Activated B cell treated with CpG ODN at 0.5 μM for 24 hours (primary cell): ENCODE measurements at regions not wholly inside any gene's neighbourhood (a gene's known extent, or its start where the extent isn't known, plus 50 kb on each side); places are given as distances from the start of the nearest gene placed in this dataset.

Experiments used
- ATAC-seq: fragments of 200-7000 bp; cut with Tn5 transposase; one replicate; pipeline ENCODE4 v1.10.0; 2021; ENCODE audit warnings: low read depth, mild to moderate bottlenecking, moderate library complexity
- CTCF ChIA-PET: fragments of 350-600 bp; sonication (Branson Sonifier 250); formaldehyde crosslinking; loops from one replicate; lab custom pipeline; 2021; ENCODE audit warnings: antibody characterized with exemption; lab: Charles Lee
- POLR2A ChIA-PET: fragments of 350-600 bp; sonication (Branson Sonifier 250); formaldehyde crosslinking; loops from one replicate; lab custom pipeline; 2021; ENCODE audit warnings: antibody characterized with exemption; lab: Charles Lee
- DNase-seq: peaks from one replicate; pipeline ENCODE4 v3.0.0; 2022
- H3K27ac Mint-ChIP-seq: one replicate; pipeline ENCODE4 v1.8.0; 2020; ENCODE audit warnings: mixed read lengths
- H3K27me3 Mint-ChIP-seq: one replicate; pipeline ENCODE4 v1.8.0; 2021; ENCODE audit warnings: mixed read lengths
- H3K36me3 Mint-ChIP-seq: one replicate; pipeline ENCODE4 v1.8.0; 2021; ENCODE audit warnings: low read depth, mixed read lengths
- H3K4me1 Mint-ChIP-seq: one replicate; pipeline ENCODE4 v1.8.0; 2021; ENCODE audit warnings: mixed read lengths
- H3K4me3 Mint-ChIP-seq: one replicate; pipeline ENCODE4 v1.8.0; 2020; ENCODE audit warnings: mild to moderate bottlenecking, mixed read lengths
- H3K9me3 Mint-ChIP-seq: one replicate; pipeline ENCODE4 v1.8.0; 2020; ENCODE audit warnings: mixed read lengths
- CTCF ChIP-seq: fragments of 200-600 bp; IDR thresholded peaks from one replicate; pipeline ENCODE4 v1.8.0; 2022; ENCODE audit warnings: antibody characterized with exemption, mild to moderate bottlenecking
- intact Hi-C: fragments of 100-400 bp; cut with micrococcal nuclease; formaldehyde crosslinking; loops from one replicate; pipeline ENCODE4 v1.15.1; 2024

- DNase-seq (no peak), ATAC-seq (no peak)
- no peak for TF ChIP-seq CTCF
- POLR2A ChIA-PET: no interaction called here
- Mint-ChIP-seq H3K27me3 (no peaks in the 10 kb centered on the region), H3K9me3 (no peaks in the 10 kb centered on the region), H3K36me3 (no peaks in the 10 kb centered on the region), H3K4me3 (no peak overlapping the region), H3K4me1 (no peaks in the 10 kb centered on the region), H3K27ac (no peak overlapping the region)
- CTCF ChIA-PET: no interaction called here
- intact Hi-C loops: no loop called here
These were observed 204.6 kb upstream of the CFAP20DC start for GRCh38 chr3:59254433-59254832.

DNA sequence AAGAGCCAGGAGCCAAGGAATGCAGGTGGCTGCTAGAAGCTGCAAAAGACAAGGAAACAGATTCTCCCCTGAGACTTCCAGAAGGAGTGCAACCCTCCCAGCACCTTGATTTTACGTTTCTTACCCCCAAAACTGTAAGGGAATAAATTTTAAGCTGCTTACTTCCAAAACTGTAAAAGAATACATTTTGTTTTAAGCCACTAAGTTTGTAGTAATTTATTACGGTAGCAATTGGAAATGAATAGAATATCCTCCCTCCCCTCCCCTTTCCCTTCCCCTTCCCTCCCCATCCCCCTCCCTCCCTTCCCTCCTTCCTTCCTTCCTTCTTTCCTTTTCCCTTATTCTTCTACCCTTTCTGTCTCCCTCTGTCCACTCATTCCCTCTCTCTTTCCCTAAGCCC lies 203.7 kb upstream of the CFAP20DC start:
- TF ChIP-seq CTCF: no peak
- no peak overlapping the region for H3K27ac Mint-ChIP-seq
- H3K9me3 Mint-ChIP-seq: peaks cover 5% of the 10 kb centered on the region
- H3K4me3 Mint-ChIP-seq: no peak overlapping the region
- no peaks in the 10 kb centered on the region for H3K4me1 Mint-ChIP-seq
- no peaks in the 10 kb centered on the region for H3K27me3 Mint-ChIP-seq
- intact Hi-C loops: no loop called here
- ATAC-seq (no peak), DNase-seq (no peak)
- ChIA-PET POLR2A (no interaction called here), CTCF (no interaction called here)
- no peaks in the 10 kb centered on the region for H3K36me3 Mint-ChIP-seq

DNA sequence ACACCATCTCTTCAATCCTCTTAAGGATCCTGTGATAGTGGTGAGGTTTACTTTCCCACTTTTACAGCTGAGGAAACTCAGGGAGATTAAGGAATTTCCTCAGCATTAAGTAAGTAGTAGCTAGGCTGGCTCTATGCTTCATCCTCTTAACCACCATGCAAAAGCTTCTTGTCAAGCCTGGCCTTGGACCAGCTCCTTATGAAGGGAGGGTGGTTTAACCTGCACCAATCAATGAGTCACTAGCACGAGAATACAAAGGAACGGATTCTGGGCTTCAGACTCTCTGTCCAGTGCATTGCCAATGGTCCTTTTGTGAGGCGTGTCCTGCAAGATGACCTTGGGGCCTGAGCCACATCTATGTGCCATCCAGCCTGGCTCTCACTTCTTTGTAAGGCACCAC lies 202.0 kb upstream of the CFAP20DC start:
- DNase-seq (no peak), ATAC-seq (no peak)
- POLR2A ChIA-PET: no interaction called here
- H3K36me3 Mint-ChIP-seq: no peaks in the 10 kb centered on the region
- CTCF ChIA-PET: no interaction called here
- intact Hi-C loops: no loop called here
- no peak for TF ChIP-seq CTCF
- H3K27ac Mint-ChIP-seq: no peak overlapping the region
- peaks cover 5% of the 10 kb centered on the region for H3K9me3 Mint-ChIP-seq
- H3K4me1 Mint-ChIP-seq: peaks cover 9% of the 10 kb centered on the region
- no peaks in the 10 kb centered on the region for H3K27me3 Mint-ChIP-seq
- no peak overlapping the region for H3K4me3 Mint-ChIP-seq

DNA sequence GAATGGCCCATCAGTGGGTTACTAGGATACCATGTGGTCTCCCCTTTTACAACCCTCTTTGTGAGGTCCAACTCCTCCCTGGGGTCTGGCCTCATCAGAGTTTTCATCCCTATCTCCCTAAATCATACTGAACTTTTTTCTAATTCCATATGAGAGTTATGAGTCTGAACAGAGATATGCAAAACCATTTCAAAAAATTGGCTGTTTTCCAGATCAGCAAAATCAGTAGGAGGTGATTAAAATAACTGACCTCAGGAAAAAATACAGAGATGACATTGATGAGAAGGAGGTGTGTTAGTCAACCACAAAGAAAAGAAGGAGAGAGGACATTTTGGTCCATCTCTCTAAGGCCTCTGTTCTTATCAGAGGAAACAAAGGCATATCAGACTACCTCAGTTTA lies 200.8 kb upstream of the CFAP20DC start:
- DNase-seq: no peak
- no peaks in the 10 kb centered on the region for H3K36me3 Mint-ChIP-seq
- ChIA-PET POLR2A (no interaction called here), CTCF (no interaction called here)
- no peaks in the 10 kb centered on the region for H3K27me3 Mint-ChIP-seq
- H3K27ac Mint-ChIP-seq: no peak overlapping the region
- TF ChIP-seq CTCF: no peak
- no peak overlapping the region for H3K4me3 Mint-ChIP-seq
- no peak for ATAC-seq
- H3K4me1 Mint-ChIP-seq: peaks cover 21% of the 10 kb centered on the region
- peaks cover 5% of the 10 kb centered on the region for H3K9me3 Mint-ChIP-seq
- intact Hi-C loops: no loop called here

GRCh38 chr3:59249698-59250361 lies 200.0 kb upstream of the CFAP20DC start:
- Mint-ChIP-seq H3K27ac (no peak overlapping the region), H3K4me1 (peaks cover 22% of the 10 kb centered on the region), H3K27me3 (no peaks in the 10 kb centered on the region), H3K36me3 (no peaks in the 10 kb centered on the region), H3K9me3 (peaks cover 5% of the 10 kb centered on the region), H3K4me3 (no peak overlapping the region)
- intact Hi-C loops: no loop called here
- no peak for DNase-seq
- ChIA-PET CTCF (no interaction called here), POLR2A (no interaction called here)
- TF ChIP-seq CTCF: no peak
- no peak for ATAC-seq
